ENCODE measurements at regions not wholly inside any gene's neighbourhood (a gene's known extent, or its start where the extent isn't known, plus 50 kb on each side); places are given as distances from the start of the nearest gene placed in this dataset.

DNA sequence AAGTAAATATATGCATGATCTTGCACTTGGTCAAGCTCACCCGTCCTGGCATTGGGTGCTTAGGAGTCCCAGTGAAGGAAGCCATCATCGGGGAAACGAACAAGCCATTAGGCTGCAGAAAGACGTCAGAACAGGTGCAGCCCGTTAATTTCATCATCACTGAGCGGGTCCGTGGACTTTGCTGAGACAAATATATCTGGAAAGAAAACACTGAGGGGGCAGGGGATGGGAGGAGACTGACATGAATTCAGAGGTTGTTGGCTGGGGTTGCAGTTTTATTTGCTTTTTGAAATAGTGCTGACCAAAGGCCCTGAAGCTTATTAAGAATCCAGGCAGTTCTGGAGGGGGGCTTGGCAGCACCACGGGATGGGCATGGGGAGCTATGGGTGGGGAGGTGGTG, 207.2 kb downstream of the ENGASE start:
- TF ChIP-seq GATA2 (IDR thresholded peaks at IDR 0.05; ENCODE audit: low read depth, low read length): no peak
- no peak for TF ChIP-seq GATA3 (IDR thresholded peaks at IDR 0.05; ENCODE audit: low read depth, low read length)

Measured in SH-SY5Y (cell line).